H1 (cell line): ENCODE measurements at regions not wholly inside any gene's neighbourhood (a gene's known extent, or its start where the extent isn't known, plus 50 kb on each side); places are given as distances from the start of the nearest gene placed in this dataset.

ENCODE experiments used
- CTCF ChIA-PET: fragments of 300-600 bp; sonication (Branson Sonifier 250); formaldehyde crosslinking; loops from one replicate; lab custom pipeline; 2021; ENCODE audit not compliant: partially characterized antibody; lab: Charles Lee
- POLR2A ChIA-PET: fragments of 300-600 bp; sonication (Branson Sonifier 250); formaldehyde crosslinking; loops from one replicate; lab custom pipeline; 2021; ENCODE audit warnings: inconsistent platforms; ENCODE audit not compliant: partially characterized antibody; lab: Charles Lee
- DNase-seq, 2 experiments: peaks; one replicate each; pipeline versions ENCODE4 v3.0.0 to v3.0.0-alpha.2; 2010 to 2022; ENCODE audit warnings: low spot score in 2 of 2, low read depth in 1 of 2, mixed read lengths in 1 of 2
- FAIRE-seq: peaks from 2 replicates; lab custom pipeline; 2011; peaks lifted over from hg19 to GRCh38; lab: Jason Lieb, UNC
- H2AFZ ChIP-seq: 2 replicates; pipeline ENCODE4 v1.8.1; 2012; ENCODE audit warnings: low read length, inconsistent platforms
- H2AK5ac ChIP-seq: 2 replicates; pipeline ENCODE4 v1.6.1; 2013; ENCODE audit warnings: low read depth, low read length
- H2BK120ac ChIP-seq: replicated peaks from 2 replicates; pipeline ENCODE3; 2013; ENCODE audit warnings: low read depth, low read length, inconsistent platforms
- H2BK12ac ChIP-seq: 2 replicates; pipeline ENCODE4 v1.6.1; 2013; ENCODE audit warnings: low read depth, low read length
- H2BK15ac ChIP-seq: 2 replicates; pipeline ENCODE4 v1.6.1; 2013; ENCODE audit warnings: low read length
- H2BK20ac ChIP-seq: 2 replicates; pipeline ENCODE4 v1.6.1; 2013; ENCODE audit warnings: low read length
- H2BK5ac ChIP-seq: 2 replicates; pipeline ENCODE4 v1.6.1; 2013; ENCODE audit warnings: low read depth, low read length
- H3K14ac ChIP-seq: 2 replicates; pipeline ENCODE4 v1.6.1; 2013; ENCODE audit warnings: inconsistent platforms; ENCODE audit not compliant: insufficient read length
- H3K18ac ChIP-seq: 2 replicates; pipeline ENCODE4 v1.6.1; 2013; ENCODE audit warnings: low read length; ENCODE audit errors: extremely low read depth
- H3K23ac ChIP-seq: 2 replicates; pipeline ENCODE4 v1.6.1; 2013; ENCODE audit warnings: inconsistent platforms; ENCODE audit not compliant: insufficient read length
- H3K23me2 ChIP-seq: 2 replicates; pipeline ENCODE4 v1.6.1; 2013; ENCODE audit warnings: low read depth, low read length
- H3K27ac ChIP-seq: 2 replicates; pipeline ENCODE4 v1.6.1; 2011; ENCODE audit warnings: low read depth, low read length, inconsistent platforms
- H3K27me3 ChIP-seq, 4 experiments: replicated peaks in 1 of 4; 1 replicate in 1 of 4; 2 replicates in 3 of 4; pipeline versions ENCODE4 v1.6.1 to v1.8.1; 2011 to 2013; ENCODE audit warnings: low read length in 3 of 4, mild to moderate bottlenecking in 3 of 4, inconsistent platforms in 2 of 4, mixed read lengths in 2 of 4, moderate library complexity in 1 of 4; ENCODE audit not compliant: control insufficient read depth in 3 of 4, insufficient read depth in 3 of 4; ENCODE audit errors: extremely low read depth in 1 of 4
- H3K36me3 ChIP-seq, 4 experiments: 2 replicates each; pipeline versions ENCODE4 v1.6.1 to v1.8.1; 2011 to 2013; ENCODE audit warnings: mild to moderate bottlenecking in 4 of 4, low read length in 3 of 4, moderate library complexity in 2 of 4, control low read depth in 1 of 4, inconsistent platforms in 1 of 4; ENCODE audit not compliant: insufficient read depth in 4 of 4, control insufficient read depth in 2 of 4
- H3K4ac ChIP-seq: replicated peaks from 2 replicates; pipeline ENCODE3; 2013; ENCODE audit warnings: low read length, low read depth, mixed read lengths, inconsistent platforms; ENCODE audit not compliant: insufficient read length
- H3K4me1 ChIP-seq, 4 experiments: replicated peaks in 1 of 4; 1 replicate in 1 of 4; 2 replicates in 3 of 4; pipeline versions ENCODE4 v1.6.1 to v1.8.1; 2011 to 2013; ENCODE audit warnings: low read length in 3 of 4, inconsistent platforms in 2 of 4, mixed read lengths in 1 of 4; ENCODE audit not compliant: insufficient read depth in 4 of 4, control insufficient read depth in 3 of 4
- H3K4me2 ChIP-seq, 2 experiments: 2 replicates each; pipeline versions ENCODE4 v1.6.1 to v1.8.1; 2011 to 2013; ENCODE audit warnings: low read depth in 2 of 2, low read length in 2 of 2, control low read depth in 1 of 2, inconsistent platforms in 1 of 2, mild to moderate bottlenecking in 1 of 2; ENCODE audit not compliant: insufficient read depth in 1 of 2
- H3K4me3 ChIP-seq, 4 experiments: fragments of 200-600, 300-600 bp in 1 of 4; sonication (generic), shearing (Covaris generic), sonication (Bioruptor Twin) in 1 of 4; 2 replicates each; pipeline versions ENCODE4 v1.5.1 to v1.8.1; 2011 to 2016; ENCODE audit warnings: low read length in 4 of 4, low read depth in 3 of 4, control low read depth in 2 of 4, inconsistent platforms in 2 of 4, mild to moderate bottlenecking in 2 of 4, mixed read lengths in 1 of 4, moderate library complexity in 1 of 4; ENCODE audit not compliant: insufficient read depth in 2 of 4; ENCODE audit errors: extremely low read depth in 1 of 4
- H3K56ac ChIP-seq: replicated peaks from 2 replicates; pipeline ENCODE3; 2013; ENCODE audit warnings: low read depth, mild to moderate bottlenecking, mixed read lengths, low read length, inconsistent platforms; ENCODE audit not compliant: insufficient read length
- H3K79me1 ChIP-seq: 2 replicates; pipeline ENCODE4 v1.6.1; 2013; ENCODE audit warnings: low read depth, low read length, control low read depth
- H3K79me2 ChIP-seq, 2 experiments: 2 replicates each; pipeline versions ENCODE4 v1.6.1 to v1.8.1; 2012 to 2013; ENCODE audit warnings: low read length in 2 of 2, mild to moderate bottlenecking in 2 of 2, inconsistent platforms in 1 of 2; ENCODE audit not compliant: insufficient read depth in 2 of 2, control insufficient read depth in 1 of 2
- H3K9ac ChIP-seq, 4 experiments: replicated peaks in 1 of 4; 1 replicate in 1 of 4; 2 replicates in 3 of 4; pipeline versions ENCODE4 v1.6.1 to v1.8.1; 2011 to 2013; ENCODE audit warnings: low read depth in 3 of 4, low read length in 3 of 4, control low read depth in 2 of 4, mild to moderate bottlenecking in 2 of 4, moderate library complexity in 2 of 4, inconsistent platforms in 1 of 4; ENCODE audit errors: extremely low read depth in 1 of 4
- H3K9me3 ChIP-seq, 2 experiments: 2 replicates each; pipeline versions ENCODE4 v1.6.1 to v1.8.1; 2012 to 2013; ENCODE audit warnings: mild to moderate bottlenecking in 2 of 2, moderate library complexity in 2 of 2, control low read depth in 1 of 2, inconsistent platforms in 1 of 2, low read depth in 1 of 2, low read length in 1 of 2, mixed read lengths in 1 of 2; ENCODE audit not compliant: insufficient read depth in 2 of 2
- H4K20me1 ChIP-seq, 2 experiments: replicated peaks in 1 of 2; 2 replicates each; pipeline versions ENCODE3 to v1.8.1; 2011 to 2013; ENCODE audit warnings: inconsistent platforms in 2 of 2, low read length in 2 of 2, mild to moderate bottlenecking in 1 of 2; ENCODE audit not compliant: insufficient read depth in 2 of 2, control insufficient read depth in 1 of 2
- H4K5ac ChIP-seq: 2 replicates; pipeline ENCODE4 v1.6.1; 2013; ENCODE audit warnings: low read length, low read depth, mixed read lengths, inconsistent platforms; ENCODE audit not compliant: insufficient read length
- H4K8ac ChIP-seq: 2 replicates; pipeline ENCODE4 v1.8.0; 2013; ENCODE audit warnings: mild to moderate bottlenecking, moderate library complexity, low read length, inconsistent platforms; ENCODE audit not compliant: insufficient read depth; ENCODE audit errors: extremely low read depth
- H4K91ac ChIP-seq: replicated peaks from 2 replicates; pipeline ENCODE3; 2013; ENCODE audit warnings: low read length, mixed read lengths, inconsistent platforms; ENCODE audit not compliant: insufficient read length
- ASH2L ChIP-seq: fragments of 200-600, 300-600 bp; sonication (generic); IDR thresholded peaks from one replicate; pipeline ENCODE4 v1.7.1; 2017; ENCODE audit warnings: low read length
- GTF2F1 ChIP-seq: IDR thresholded peaks from 2 replicates; pipeline ENCODE4 v1.6.1; 2012; ENCODE audit warnings: low read depth, low read length, improper control_type of control experiment, borderline replicate concordance
- JUN ChIP-seq: IDR thresholded peaks from 2 replicates; pipeline ENCODE4 v1.6.1; 2011; ENCODE audit warnings: low read depth, mild to moderate bottlenecking, improper control_type of control experiment, low read length
- NANOG ChIP-seq: IDR thresholded peaks from 2 replicates; pipeline ENCODE4 v1.6.1; 2011; ENCODE audit warnings: low read length, low read depth, mild to moderate bottlenecking, inconsistent platforms; ENCODE audit not compliant: insufficient read depth, poor library complexity, severe bottlenecking
- PHF8 ChIP-seq: fragments of 200-600 bp; sonication (generic); conservative IDR thresholded peaks from 2 replicates; pipeline ENCODE4 v1.7.1; 2012; ENCODE audit warnings: low read depth, mild to moderate bottlenecking, inconsistent platforms, low read length, moderate library complexity
- POLR2AphosphoS5 ChIP-seq: IDR thresholded peaks from 2 replicates; pipeline ENCODE4 v1.6.1; 2011; ENCODE audit warnings: low read depth, low read length
- RNF2 ChIP-seq: fragments of 200-900, 300-1000 bp; sonication (generic); IDR thresholded peaks from 2 replicates; pipeline ENCODE4 v1.7.1; 2016; ENCODE audit warnings: borderline replicate concordance, low read depth, mild to moderate bottlenecking, antibody characterized with exemption, low read length; ENCODE audit not compliant: poor library complexity, severe bottlenecking; ENCODE audit errors: missing control alignments
- TCF12 ChIP-seq: IDR thresholded peaks from 2 replicates; pipeline ENCODE4 v1.6.1; 2011; ENCODE audit warnings: low read depth, mild to moderate bottlenecking, low read length
- TEAD4 ChIP-seq: IDR thresholded peaks from 2 replicates; pipeline ENCODE4 v1.6.1; 2012; ENCODE audit warnings: low read depth, low read length, inconsistent platforms, mixed read lengths
- TF ChIP-seq, protein P1 (sequence below), 3 experiments: IDR thresholded peaks; 1 replicate in 2 of 3; 2 replicates in 1 of 3; pipeline versions ENCODE4 v1.5.1 to v1.6.1; 2011; ENCODE audit warnings: low read length in 3 of 3, mild to moderate bottlenecking in 3 of 3, inconsistent platforms in 2 of 3, low read depth in 1 of 3, moderate library complexity in 1 of 3; ENCODE audit not compliant: insufficient read depth in 1 of 3; ENCODE audit errors: control extremely low read depth in 1 of 3
- TF ChIP-seq, protein P2 (sequence below): IDR thresholded peaks from 2 replicates; pipeline ENCODE4 v1.6.1; 2011; ENCODE audit warnings: low read depth, mild to moderate bottlenecking, low read length; ENCODE audit not compliant: insufficient read depth
- TF ChIP-seq, protein P3 (sequence below): IDR thresholded peaks from 2 replicates; pipeline ENCODE4 v1.6.1; 2012; ENCODE audit warnings: inconsistent platforms

DNA sequence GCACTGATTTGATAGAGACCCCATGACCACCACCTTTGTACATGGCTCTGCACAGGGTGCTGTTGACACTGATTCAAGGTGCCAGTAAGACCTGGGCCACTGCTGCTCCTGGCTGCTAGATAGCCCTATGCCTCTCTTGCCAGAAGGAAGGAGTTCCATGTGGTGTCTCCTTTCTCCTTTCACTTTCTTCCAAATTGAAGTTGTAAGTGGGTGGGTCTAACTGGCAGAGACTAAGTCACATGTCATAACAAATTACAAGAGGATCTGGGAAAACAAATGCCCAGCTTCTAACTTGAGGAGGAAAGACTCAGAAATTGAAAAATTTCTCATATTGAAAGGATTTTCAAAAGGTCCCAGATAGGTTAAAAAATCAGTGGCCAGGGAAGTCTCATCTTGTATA is 116.8 kb downstream of the TFAP2B start:
- Histone ChIP-seq H3K14ac (no peak overlapping the region), H3K27me3 (no peaks in the 10 kb centered on the region), H2BK5ac (no peak overlapping the region), H2BK120ac (no peak overlapping the region), H4K20me1 (no peaks in the 10 kb centered on the region), H3K23me2 (no peaks in the 10 kb centered on the region), H3K36me3 (no peaks in the 10 kb centered on the region), H3K23ac (no peak overlapping the region), H4K8ac (no peak overlapping the region), H3K18ac (no peak overlapping the region), H3K4ac (no peak overlapping the region), H4K5ac (no peak overlapping the region), H3K9me3 (no peaks in the 10 kb centered on the region), H3K4me3 (no peak overlapping the region), H3K9ac (no peak overlapping the region), H2BK15ac (no peak overlapping the region), H2AFZ (0 out of 2 replicates have a peak overlapping the region, but pooled peaks have one; percentile 36), H4K91ac (no peak overlapping the region), H2BK12ac (no peak overlapping the region), H3K79me1 (no peaks in the 10 kb centered on the region; the same call in 1 of the 2 replicates), H3K4me2 (no peak overlapping the region), H3K27ac (no peak overlapping the region), H3K56ac (no peak overlapping the region), H2BK20ac (no peak overlapping the region), H3K4me1 (peaks cover 0 to 3% (median 0%) of the 10 kb centered on the region in 4 experiments; a peak in 1 of 7 replicates), H3K79me2 (no peaks in the 10 kb centered on the region), H2AK5ac (no peak overlapping the region)
- DNase-seq (no peak), FAIRE-seq (no peak)
- CTCF ChIA-PET: no interaction called here
- POLR2A ChIA-PET: no interaction called here
- no peak for TF ChIP-seq TEAD4
- no peak for TF ChIP-seq ASH2L
- TF ChIP-seq RNF2: no peak
- no peak for TF ChIP-seq JUN
- TF ChIP-seq PHF8: no peak
- TF ChIP-seq, protein P1, sequence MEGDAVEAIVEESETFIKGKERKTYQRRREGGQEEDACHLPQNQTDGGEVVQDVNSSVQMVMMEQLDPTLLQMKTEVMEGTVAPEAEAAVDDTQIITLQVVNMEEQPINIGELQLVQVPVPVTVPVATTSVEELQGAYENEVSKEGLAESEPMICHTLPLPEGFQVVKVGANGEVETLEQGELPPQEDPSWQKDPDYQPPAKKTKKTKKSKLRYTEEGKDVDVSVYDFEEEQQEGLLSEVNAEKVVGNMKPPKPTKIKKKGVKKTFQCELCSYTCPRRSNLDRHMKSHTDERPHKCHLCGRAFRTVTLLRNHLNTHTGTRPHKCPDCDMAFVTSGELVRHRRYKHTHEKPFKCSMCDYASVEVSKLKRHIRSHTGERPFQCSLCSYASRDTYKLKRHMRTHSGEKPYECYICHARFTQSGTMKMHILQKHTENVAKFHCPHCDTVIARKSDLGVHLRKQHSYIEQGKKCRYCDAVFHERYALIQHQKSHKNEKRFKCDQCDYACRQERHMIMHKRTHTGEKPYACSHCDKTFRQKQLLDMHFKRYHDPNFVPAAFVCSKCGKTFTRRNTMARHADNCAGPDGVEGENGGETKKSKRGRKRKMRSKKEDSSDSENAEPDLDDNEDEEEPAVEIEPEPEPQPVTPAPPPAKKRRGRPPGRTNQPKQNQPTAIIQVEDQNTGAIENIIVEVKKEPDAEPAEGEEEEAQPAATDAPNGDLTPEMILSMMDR (IDR thresholded peaks at IDR 0.05; ENCODE audit: control extremely low read depth in 1 of 3, insufficient read depth in 1 of 3, low read depth in 1 of 3, low read length in 3 of 3): no peak
- TF ChIP-seq, protein P2, sequence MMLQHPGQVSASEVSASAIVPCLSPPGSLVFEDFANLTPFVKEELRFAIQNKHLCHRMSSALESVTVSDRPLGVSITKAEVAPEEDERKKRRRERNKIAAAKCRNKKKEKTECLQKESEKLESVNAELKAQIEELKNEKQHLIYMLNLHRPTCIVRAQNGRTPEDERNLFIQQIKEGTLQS: no peak
- TF ChIP-seq, protein P3, sequence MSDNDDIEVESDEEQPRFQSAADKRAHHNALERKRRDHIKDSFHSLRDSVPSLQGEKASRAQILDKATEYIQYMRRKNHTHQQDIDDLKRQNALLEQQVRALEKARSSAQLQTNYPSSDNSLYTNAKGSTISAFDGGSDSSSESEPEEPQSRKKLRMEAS: no peak
- TF ChIP-seq NANOG: no peak
- no peak for TF ChIP-seq GTF2F1
- TF ChIP-seq POLR2AphosphoS5: no peak
- TF ChIP-seq TCF12: no peak
